NCI-H146 treated with DMSO at 0.1 percent for 48 hours (cell line): ENCODE measurements at regions not wholly inside any gene's neighbourhood (a gene's known extent, or its start where the extent isn't known, plus 50 kb on each side); places are given as distances from the start of the nearest gene placed in this dataset.
A peak's percentile ranks its signal among the peaks of the same experiment; 100 is the strongest.
"Not testable (repeated sequence)": the region's sequence is repeated elsewhere in the genome, so short reads cannot be mapped to it uniquely, and the experiment has no call there.

ENCODE experiments used
- DNase-seq: peaks from one replicate; lab custom pipeline; 2025; ENCODE audit not compliant: unreplicated experiment; lab: John Stamatoyannopoulos, UW

DNA sequence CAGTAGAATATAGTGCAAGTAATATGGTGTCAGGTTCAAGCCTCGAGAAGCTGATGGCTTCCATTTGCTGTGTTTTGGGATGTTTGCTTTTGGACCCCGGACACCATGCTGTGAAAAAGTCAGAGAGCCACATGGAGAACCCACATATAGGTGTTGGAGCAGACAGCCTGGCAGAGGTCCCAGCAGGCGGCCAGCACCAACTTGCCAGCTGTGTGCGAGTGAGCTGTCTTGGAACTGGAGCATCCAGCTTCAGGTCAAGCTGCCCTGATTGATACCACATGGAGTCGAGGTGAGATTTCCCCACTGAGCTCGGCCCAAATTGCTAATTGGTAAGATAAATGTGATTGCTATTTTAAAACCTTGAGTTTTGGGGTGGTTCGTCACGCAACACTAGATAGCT, 185.7 kb upstream of the TBL1XR1 start:
- DNase-seq: no peak

DNA sequence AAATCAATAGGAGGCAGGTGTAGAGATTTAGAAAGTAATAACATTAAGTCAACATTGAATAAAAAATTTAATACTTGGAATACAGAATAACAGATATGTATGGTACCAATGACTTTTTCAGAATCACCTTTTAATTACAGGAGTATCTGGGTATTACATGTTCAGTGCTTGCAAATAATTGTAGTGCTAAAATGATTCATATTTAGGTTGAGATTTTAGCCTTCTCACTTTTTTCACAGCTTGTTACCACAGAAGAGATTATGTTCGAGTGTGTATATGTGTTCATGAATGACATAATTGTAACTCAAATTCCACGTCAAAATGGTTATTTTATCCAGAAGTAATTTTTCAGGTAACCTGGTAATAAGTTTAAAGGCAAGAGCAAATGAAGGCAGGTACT, 187.9 kb upstream of the TBL1XR1 start:
- DNase-seq: no peak

DNA sequence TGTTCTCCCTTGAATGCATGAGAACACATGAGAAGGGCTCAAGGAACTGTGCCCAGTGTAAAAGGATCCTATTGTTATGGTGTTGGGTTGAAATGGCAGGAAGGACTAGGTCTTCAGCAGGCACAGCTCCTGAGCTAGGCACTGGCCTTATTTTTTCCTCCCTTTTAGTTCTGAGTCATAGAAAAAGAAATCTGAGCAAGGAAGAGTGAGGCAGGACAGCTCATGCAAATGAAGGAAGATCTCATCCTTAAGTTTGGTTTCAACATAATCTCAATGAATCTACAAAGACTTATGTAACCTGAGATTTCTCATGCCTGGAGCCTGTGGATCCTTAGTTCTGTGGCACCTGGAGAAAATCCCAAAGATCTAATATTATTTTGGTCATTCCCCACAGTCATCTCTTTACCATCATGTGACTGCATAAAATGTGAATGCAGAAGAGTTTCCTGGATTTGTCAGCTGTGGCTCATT, 188.6 kb upstream of the TBL1XR1 start:
- DNase-seq: no peak

GRCh38 chr3:177388209-177388608, 190.9 kb upstream of the TBL1XR1 start:
- DNase-seq: no peak

GRCh38 chr3:177394231-177395024, 197.1 kb upstream of the TBL1XR1 start:
- DNase-seq: not testable (repeated sequence)

DNA sequence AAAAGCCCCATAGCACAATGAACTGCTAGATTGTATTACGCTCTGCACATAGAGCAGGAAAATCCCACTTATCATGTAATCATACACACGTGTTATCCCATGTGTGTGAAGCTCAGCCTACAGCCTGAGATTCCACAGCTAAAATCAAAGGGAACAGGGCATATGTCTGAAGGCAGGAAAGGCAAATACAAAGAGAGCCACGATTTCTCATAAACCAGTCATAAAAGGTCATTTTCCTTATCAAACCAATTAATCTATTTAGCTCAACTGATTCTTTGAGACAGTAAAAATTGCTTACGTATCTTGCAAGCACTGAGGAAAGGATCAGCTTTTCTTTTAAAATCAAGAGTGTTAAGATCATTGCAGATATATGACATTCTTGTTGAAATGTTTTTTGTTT, 199.5 kb upstream of the TBL1XR1 start:
- no peak for DNase-seq

DNA sequence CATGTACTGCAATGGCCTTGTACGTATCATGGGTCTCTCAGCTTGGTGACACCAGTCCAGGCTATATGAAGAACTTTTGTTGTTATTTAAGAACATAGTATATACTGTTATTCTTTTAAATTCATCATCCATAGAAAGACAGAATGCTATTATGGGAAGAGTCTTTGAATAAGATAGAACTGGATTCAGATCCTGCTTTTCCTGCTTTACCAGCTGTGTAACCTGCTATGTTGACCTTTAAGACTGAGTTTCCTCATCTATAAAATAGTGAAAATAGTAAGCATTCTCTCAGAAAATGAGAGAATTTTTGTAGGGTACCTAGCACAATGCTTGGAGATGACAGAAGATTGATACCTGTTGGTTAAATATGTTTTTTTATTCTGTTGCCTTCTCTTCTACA, 204.1 kb upstream of the TBL1XR1 start:
- no peak for DNase-seq

GRCh38 chr3:177402533-177402932, 205.3 kb upstream of the TBL1XR1 start:
- DNase-seq: no peak

GRCh38 chr3:177405191-177405672, 207.9 kb upstream of the TBL1XR1 start:
- peak; percentile 85 for DNase-seq

DNA sequence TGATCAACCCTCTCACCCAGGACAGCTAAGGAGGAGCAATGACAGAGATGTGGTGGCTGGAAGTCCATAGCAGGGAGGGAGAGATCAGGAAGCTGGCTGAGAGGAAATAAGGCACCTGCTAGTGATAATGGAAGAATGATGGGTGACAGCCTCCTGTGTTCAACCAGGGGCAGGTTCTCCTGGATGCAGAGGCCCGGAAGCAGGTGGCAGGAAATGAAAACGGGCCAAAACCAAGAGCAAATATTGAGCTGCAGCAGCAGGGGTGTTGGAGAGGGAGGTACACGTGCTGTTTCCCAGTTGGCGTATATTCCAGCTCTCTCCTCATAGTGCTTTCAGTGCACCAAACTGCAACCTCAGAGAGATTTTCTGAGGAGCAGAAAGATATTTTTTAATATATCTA, 213.4 kb upstream of the TBL1XR1 start:
- DNase-seq: peak; percentile 100

- no peak for DNase-seq
These were observed 213.9 kb upstream of the TBL1XR1 start for GRCh38 chr3:177411201-177411600.

DNA sequence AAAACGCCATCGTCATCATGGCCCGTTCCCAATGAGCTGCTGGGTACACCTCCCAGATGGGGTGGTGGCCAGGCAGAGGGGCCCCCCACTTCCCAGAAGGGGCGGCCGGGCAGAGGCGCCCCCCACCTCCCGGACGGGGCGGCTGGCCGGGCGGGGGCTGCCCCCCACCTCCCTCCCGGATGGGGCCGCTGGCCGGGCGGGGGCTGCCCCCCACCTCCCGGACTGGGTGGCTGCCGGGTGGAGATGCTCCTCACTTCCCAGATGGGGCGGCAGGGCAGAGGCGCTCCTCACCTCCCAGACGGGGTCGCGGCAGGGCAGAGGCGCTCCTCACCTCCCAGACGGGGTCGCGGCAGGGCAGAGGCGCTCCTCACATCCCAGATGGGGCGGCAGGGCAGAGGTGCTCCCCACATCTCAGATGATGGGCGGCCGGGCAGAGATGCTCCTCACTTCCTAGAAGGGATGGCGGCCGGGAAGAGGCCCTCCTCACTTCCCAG, 215.4 kb upstream of the TBL1XR1 start:
- not testable (repeated sequence) for DNase-seq

DNA sequence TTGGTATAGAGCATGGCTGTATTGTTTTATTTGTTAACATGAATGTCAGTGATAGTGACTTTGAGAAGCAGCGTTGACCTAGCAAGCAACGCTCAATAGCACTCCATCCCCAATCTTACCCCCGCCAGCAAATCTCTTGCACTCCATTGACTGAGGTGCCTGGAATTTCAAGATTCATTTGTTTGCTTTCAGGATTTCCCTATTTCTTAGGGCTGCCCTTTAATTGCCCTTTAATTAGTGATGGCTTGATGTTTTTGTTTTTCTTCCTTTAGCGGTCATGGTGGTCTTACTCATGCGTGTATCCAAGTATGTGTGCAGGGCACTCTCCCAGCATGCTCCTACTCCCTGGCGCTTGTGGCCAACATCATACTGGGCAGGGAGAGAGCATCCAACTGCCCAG, 216.8 kb upstream of the TBL1XR1 start:
- DNase-seq: no peak

DNA sequence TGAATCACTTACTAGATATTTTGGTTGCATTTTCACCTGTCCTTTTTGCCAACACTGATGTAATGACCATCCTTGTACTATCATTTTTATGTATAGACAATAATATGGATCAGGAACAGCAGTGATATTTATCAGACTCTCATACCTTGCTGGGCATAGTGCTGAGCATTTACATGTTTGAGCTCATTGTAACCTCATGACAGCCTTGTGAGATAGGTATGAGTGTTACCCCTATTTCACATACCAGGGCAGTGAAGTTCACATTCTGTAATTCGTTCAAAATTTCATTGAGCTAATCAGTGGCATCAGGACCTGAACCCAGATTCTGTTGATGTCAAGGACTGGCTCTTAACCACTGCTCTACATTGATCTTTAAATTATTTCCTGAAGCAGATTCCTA, 221.5 kb upstream of the TBL1XR1 start:
- no peak for DNase-seq

- DNase-seq: no peak
These were observed 222.8 kb upstream of the TBL1XR1 start for GRCh38 chr3:177419904-177420601.

DNA sequence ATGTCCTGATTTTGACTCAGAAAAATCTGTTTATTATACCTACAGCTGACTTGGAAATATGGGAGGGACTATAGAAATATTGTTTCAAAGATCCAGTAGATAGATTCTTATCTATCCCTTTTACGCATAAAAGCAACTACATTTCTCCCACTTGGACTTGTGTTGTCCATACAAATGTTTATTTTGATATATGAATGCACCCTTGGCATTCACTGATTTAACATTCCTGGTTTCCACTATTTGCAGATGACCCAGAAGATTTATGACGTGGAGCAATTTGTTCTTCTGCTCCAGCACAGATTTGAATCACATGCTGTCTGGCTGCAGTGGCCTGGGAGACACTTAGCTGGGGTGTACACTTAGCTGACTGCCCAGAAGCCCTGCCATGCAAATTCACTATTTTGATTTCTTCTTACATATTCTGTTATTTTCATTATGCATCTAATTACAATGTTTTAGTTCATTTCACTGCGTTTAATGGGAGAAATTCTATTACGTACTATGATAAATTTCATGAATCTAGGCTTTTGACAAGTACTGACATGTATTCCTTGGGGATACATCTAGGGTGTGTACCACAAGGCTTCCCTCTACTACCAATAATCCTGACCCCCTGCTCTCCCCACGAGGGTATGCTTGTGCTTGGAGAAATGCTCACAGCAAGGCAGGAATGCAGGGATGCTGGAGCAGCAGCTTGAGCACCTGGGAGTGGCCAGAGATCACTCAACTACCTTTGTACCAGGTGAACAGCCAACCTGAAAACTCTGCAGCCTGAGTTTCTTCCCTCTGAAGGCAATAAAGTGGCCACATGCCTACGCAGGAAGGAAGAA, 223.6 kb upstream of the TBL1XR1 start:
- DNase-seq: no peak

DNA sequence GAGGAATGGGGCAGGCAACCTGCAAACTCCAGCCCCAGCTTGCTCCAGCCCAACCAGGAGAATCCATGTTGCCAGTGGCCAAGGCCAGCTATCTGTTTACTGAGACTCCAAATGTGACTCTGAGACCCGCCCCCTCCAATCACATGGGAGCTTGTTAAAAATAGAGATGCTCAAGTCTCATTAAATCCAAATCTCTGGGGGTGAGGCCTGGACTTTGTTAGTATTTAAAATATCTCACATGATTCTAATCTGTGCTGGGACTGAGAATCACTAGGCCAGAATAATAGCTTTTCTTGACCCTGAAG, 224.2 kb upstream of the TBL1XR1 start:
- DNase-seq: no peak

DNA sequence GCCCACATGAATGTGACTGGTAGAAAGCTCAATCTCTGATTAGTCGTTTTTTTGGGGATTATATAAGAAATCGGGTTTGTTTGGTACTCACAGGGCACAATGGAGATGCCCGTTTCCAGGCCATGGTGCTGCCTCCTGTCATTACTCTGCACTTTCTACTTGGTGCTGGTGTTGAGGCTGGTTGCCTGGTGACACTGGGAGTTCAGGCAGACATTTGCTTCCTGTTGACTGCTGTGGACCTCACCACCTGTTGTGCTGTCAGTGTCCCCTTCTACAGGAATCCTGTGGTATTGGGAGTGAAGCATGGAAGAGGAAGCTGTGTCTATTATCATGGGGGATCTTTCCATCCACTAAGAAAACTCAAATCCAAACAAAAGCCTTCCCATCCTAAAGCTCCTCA, 227.2 kb upstream of the TBL1XR1 start:
- DNase-seq: no peak

- no peak for DNase-seq
These were observed 227.8 kb upstream of the TBL1XR1 start for GRCh38 chr3:177425042-177425441.

DNA sequence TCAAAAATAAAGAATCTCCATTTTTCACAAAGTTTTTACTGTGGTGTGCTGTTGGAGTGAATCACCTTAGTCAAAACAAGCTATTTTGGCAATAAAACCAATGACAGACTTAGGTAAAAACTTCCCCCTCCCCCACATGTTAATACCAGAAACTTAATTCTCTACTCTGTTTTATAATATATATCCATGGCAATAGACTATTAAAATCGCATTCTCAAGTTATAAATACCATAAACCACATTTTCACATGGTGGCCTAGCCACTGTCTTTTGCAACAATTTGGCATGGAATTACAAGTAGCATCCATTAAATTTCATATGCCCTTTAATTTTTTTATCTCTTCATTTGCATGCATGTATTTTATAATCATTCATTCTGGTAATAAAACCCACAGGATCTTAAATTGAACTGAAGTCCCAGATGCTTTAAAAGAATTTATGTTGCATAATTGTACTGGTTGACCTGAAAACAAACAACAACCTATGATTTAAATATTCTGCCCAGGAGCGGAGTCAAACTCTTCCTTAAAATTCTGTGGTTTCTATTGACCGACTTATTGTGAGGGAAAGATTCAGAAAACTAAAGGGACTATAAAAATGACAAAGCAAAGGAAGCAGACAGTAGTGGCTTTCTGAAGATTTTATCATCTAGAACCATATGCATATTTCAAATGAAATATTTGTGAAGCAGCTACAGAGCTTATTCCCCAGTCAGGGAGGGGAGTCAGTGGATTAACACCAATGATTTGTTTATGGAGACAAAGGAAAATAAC, 229.0 kb upstream of the TBL1XR1 start:
- DNase-seq: no peak
